GM18858 (cell line): ENCODE measurements at regions not wholly inside any gene's neighbourhood (a gene's known extent, or its start where the extent isn't known, plus 50 kb on each side); places are given as distances from the start of the nearest gene placed in this dataset.

Source experiments
- ATAC-seq: cut with Tn5 transposase; IDR thresholded peaks from one replicate; pipeline ENCODE4 v1.9.1; 2021; ENCODE audit not compliant: unreplicated experiment

DNA sequence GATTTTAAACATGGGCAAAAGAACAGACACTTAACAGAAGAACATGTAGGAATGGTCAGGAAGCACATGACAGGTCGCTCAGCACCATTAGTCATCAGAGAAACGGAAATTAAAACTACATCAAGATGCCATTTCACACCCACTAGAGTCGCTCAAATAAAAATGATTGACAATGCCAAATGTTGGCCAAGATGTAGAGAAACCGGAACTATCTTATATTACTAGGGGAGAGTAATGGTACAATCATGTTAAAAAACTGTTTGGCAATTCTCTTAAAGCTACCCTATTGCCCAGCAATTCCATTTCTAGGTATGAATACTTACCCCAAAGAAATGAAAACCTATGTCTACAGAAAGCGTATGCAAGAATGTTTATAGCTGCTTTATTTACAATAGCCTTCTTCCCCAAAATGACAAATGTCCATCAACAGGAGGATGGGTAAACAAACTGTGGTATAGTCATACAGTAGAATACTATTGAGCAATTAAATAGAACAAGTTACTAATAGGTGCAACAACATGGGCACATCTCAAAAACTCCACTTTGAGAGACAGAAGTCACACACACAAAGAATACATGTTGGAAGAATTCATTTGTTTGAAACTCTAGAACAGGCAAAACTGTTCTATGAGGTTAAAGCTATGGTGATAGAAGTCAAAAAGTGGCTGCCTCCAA is 92.8 kb downstream of the ETS2 start:
- no peak for ATAC-seq

DNA sequence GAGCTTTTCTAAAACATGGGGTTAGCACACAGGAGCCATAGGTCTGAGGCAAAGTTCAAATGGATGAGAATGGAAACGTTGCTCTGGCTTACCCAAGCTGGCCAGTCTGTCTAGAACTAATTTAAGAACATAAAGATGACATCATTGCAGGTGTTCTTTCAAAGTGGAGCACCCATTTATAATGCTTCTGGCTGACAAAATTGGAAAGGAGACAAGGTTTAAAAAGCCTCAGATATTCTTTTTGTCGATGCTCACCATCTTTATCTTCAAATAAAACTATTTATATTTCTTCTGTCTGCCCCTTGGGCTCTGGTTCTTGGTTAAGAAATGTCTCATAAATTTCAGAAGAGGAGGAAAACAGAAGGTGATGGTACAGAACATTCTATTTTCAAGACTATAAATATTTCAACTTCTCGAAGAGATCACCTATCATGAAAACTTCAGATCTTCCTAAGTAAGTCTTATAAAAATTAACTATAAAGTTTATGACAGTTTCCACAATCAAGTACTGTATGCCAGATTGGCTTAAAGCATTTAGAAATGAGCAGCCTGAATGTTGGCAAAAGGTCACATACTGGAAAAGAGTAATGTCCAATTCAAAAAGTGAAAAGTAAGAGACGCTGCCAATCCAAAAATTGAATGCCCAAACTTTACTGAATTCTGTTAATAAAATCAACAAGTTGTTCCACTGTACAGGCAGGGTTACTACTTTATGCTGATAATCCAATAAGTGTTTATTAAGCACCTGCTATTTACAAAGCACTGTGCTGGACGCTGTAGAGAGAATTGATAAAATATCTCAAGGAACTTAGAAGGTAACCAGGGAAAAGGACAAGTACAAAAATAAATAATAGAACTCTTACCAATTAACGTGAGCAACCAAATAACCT is 92.0 kb downstream of the ETS2 start:
- no peak for ATAC-seq

DNA sequence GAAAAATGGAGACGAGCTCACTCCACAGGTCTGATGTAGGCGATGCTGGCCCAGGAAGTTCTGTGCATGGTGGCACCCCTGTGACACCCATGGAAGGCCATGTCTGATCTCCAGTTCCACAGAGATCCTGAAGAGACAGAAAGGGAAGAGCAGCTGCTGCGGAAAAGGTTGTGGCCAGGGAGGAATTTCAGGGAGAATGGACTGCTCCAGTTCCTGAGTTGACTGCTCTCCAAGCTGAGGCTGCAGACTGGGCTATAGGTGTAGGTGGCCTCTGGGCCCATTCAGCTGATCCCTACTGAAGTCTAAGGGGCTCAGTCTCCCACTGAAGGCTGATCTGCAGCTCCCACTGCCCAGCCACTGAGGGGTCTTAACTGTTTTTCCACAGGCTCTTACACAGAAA is 89.2 kb downstream of the ETS2 start:
- ATAC-seq = no peak

DNA sequence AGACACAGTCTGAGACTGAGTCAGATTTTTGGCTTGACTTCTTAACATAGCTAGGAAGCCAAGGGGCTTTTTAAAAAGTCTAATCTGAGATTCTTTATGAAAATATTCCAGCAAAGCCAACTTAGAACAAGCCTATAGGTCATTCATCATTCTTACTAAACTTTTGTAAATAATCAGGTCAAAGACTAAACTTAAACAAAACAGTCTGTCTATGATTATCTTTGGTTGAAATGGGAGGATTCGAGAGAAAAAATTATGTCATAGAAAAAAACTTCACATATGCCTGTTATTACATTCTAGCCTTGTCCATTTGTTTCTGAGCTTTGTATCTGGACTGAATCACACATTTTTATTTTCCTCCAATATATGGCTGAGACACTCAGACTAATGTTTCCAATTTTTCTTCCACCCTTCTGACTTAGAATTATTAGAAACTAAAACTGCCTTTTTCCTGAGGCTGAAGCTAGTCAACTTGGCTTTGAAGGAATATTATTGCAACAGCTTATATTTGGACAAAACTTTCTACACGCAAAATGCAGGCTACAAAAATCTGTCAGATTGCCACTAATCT is 83.3 kb downstream of the ETS2 start:
- no peak for ATAC-seq

DNA sequence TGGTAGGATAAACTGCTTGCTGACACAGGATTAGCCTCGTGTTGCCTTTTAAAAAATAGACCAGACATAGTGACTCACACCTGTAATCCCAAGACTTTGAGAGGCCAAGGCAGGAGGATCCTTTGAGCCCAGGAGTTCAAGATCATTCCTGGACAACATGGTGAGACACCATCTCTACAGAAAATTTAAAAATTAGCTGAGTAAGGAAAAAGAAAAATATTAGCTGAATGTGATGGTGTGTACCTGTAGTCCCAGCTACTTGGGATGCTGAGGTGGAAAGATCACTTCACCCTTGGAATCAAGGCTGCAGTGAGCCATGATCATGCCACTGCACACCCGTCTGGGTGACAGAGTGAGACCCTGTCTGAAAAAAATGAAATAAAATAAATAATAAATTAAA is 82.0 kb downstream of the ETS2 start:
- no peak for ATAC-seq

DNA sequence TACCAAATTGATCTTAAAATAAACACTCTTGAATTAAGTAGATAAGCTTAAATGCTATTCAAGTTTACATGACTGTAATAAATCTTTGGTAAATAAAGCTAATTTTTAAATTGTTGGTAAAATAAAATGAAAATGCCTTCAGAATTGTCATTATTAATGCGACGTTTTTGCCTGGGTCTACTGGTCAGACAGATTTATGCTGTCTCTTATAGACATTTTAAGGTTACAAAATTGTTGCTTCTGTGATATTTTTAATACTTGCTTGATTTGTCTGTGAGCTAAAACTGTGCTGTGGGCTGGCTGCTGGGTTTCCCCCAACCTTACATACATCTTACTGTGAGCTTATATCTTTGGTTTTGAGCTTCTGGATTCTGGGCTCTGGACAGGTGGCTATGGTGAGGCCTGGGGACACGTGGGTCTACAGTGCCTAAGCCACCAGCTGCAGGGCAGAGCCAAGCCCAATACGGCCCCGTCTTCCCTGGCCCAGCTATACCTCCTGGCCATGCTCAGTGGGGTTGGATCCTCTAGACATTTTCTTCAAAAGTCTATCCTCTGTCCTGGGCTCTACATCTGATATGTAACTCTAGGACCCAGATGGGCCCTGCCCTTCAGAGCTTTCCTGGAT is 81.4 kb downstream of the ETS2 start:
- no peak for ATAC-seq

DNA sequence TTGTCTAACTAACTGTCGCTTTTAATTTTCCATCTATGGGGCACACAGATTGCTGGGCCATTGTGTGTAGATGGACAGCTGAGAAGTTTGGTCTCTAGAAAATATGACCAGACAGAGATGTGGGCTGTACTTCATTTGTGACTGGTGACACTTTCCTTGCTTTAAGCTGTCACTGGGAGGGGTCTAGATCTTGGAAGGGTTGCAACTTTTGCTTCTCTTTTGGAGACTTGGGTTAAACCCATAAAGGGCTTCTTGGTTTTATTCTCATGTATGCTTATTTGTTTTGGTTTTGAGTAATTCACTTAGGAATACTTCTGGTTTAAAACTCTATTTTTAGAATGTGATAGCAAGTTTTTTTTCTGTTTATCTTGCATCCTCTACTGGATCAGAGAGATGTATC is 80.2 kb downstream of the ETS2 start:
- ATAC-seq = no peak

DNA sequence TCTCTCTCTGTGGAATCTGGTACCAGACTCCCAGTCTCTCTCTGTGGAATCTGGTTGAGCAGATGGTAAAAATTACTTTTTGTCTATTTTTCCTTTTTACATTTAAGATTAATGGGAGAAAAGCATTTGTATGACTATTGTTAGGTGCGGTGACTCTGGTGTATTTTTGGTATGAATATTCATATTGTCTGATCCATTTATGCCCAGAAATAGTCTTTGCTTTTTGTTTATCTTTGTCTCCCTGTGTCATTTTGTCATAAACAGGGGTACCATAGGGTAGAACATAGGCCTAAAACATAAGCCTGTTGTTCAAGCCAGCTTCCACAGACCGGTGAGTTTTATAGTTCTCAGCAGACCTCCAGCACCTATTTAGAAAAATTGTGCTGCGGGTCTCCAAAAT is 78.7 kb downstream of the ETS2 start:
- no peak for ATAC-seq

DNA sequence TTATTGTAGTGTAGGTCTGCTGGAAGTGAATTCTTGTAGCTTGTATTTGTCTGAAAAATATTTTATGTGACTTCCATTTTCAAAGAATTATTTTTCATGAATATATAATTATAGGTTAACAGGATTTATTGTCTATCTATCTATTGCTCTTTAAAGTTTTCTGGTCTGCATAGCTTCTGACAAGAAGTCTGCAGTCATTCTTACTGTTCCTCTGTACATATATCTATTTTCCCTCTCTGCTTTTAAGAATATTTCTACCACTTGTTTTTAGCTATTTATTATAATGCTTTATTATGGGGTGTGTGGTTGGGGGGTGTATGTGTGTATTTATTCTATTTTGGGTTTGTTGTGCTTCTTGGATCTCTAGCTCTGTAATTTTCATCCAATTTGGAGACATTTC is 77.4 kb downstream of the ETS2 start:
- ATAC-seq = no peak

DNA sequence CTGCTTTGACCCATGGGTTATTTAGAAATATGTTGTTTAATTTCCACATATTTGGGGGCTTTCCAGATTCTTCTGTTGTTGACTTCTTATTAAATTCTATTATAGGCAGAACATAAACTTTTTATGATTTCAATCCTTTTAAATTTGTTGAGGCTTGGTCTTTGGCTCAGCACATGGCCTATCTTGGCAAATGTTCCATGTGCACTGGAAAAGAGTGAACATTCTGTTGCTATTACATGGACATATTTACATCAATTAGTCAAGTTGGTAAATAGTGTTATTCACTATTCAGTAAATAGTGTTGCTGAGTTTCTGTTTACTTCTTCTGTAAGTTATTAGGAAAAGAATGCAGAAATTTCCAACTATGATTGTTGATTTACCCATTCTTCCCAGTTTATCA is 75.4 kb downstream of the ETS2 start:
- ATAC-seq = no peak

DNA sequence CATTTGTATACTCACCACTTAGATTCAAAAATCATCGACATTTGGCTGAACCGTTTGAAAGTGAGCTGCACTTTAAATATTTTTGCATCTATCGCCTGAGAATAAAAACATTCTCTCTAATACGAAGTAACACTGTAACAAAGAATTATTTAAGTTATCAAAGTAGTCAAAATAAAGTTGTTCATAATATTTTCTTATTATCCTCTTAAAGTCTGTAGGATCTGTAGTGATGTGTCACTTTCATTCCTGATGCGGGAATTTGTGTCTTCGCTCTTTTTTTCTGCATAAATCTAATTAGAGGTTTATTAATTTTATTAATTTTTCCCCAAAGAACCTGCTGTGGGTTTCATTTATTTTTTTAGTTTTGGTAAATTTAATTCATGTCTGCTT is 74.8 kb downstream of the ETS2 start:
- ATAC-seq = no peak

DNA sequence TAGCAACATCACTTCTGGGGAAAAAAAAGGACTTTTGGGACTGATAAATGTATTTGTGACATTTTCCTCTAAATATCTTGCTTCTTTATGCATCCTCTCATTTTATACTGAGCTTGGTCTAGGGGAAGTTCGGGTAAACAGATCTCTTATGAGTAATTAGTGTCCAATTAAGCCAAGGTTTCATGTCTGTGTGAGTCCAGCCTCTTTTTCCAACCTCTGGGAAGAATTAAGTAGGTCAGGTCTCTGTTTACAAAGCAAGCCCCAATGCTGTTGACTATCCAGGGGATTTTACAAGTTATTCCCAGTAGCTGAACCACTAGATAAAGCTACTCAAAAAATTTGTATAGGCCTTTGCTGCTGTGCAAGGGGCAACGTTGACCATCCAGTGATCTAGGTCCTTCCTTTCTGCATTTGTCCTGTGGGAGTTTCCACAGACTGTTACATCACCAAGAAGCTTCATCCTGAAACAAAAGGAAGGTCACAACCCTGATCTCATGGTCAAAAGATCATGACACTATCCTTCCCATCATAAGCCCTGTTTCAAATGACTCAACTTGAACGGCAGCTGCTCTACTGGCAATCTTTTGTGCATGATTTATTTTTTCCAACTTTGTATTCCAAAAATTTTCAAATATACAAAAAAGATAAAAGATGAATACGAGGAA is 74.3 kb downstream of the ETS2 start:
- ATAC-seq = no peak

DNA sequence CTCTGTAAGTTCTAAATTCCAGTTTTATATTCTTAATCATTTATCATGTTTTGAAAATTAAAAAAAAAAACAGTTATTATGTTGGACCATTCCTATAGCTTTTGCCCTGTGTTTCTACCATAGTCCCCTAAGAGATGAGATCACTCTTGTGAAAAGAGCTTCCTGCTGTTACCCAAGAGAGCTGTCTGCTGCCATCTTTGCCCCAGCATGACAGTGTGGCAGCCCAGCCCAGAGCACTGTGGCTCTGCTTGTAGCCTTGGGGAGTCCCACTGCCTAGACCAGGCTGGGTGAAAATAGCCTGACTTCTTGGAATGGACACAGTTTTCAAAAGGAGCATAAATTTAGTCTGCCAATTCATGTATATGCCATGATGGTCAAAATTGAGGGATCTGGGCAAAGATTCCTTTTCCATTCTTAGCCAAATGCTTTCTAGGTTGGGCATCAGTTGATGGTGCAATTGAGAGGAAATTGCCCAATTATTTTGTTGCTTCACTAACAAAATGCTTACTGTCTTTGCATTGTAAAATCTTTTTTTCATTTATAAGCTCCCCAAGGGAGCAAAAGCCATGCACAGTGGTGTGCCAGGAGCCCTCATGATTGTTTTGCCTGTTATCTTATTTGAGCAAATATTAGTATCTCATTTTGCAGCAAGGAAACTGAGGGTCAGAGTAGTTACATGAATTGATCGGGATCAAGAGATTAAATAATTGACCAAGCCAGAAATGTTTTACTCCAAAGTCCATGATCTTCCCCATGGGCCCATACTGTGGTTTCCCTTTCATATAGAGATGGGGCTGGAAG is 72.8 kb downstream of the ETS2 start:
- ATAC-seq = no peak

DNA sequence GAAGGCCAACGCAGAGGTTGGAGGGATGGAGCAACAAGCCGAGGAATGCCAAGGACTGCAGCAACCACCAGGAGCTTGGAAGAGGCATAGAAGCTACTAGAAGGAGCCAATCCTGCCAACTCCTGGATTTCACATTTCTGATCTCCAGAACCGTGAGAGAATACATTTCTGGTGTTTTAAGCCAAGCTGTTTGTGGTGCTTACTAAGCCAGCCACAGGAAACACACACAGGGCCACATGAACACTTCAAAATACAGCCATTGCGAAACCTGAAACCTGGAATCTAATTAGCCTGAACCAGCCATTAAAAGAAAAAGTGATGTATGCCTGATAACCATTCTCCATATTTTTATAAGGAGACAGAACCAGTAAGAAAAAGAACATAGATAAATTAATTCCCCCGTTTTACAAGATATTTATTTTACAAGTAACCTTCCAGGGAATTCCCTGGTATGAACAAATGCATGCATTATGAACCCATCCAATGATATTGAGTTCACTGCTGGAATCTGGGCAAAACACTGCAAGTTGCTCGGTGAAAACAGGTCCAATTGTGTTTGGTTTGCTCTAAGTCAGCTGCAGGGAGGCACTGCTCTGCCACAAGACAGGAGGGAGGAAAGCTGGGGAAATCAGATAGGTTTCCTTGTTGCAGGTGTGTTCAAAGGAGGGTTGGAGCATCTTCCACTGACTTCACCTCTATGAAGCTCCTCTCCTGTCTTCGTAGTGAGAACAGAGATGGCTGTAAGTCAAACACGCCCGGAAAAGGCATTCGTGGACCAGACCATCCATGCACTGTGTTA is 70.2 kb downstream of the ETS2 start:
- ATAC-seq = no peak
